WTC11 (cell line): ENCODE measurements at regions not wholly inside any gene's neighbourhood (a gene's known extent, or its start where the extent isn't known, plus 50 kb on each side); places are given as distances from the start of the nearest gene placed in this dataset.

ENCODE experiments used
- ATAC-seq: fragments of 200-7000 bp; cut with Tn5 transposase; 2 replicates; pipeline ENCODE4 v1.10.0; 2021; ENCODE audit warnings: mild to moderate bottlenecking, moderate library complexity
- CTCF ChIA-PET: fragments of 300-600 bp; sonication (Branson Sonifier 250); formaldehyde crosslinking; loops from one replicate; lab custom pipeline; 2021; ENCODE audit warnings: antibody characterized with exemption; lab: Charles Lee
- POLR2A ChIA-PET: fragments of 350-600 bp; sonication (Branson Sonifier 250); formaldehyde crosslinking; loops from one replicate; lab custom pipeline; 2021; ENCODE audit warnings: antibody characterized with exemption; lab: Charles Lee
- DNase-seq: peaks from one replicate; pipeline ENCODE4 v3.0.0; 2021; ENCODE audit warnings: low spot score
- H3K27ac Mint-ChIP-seq: 2 replicates; pipeline ENCODE4 v1.8.0; 2021; ENCODE audit warnings: mixed read lengths
- H3K27me3 Mint-ChIP-seq: 2 replicates; pipeline ENCODE4 v1.8.0; 2021; ENCODE audit warnings: low read depth, mild to moderate bottlenecking, moderate library complexity, mixed read lengths
- H3K36me3 Mint-ChIP-seq: 2 replicates; pipeline ENCODE4 v1.8.0; 2021; ENCODE audit warnings: mixed read lengths
- H3K4me1 Mint-ChIP-seq: 2 replicates; pipeline ENCODE4 v1.8.0; 2022; ENCODE audit warnings: mixed read lengths
- H3K4me3 Mint-ChIP-seq: 2 replicates; pipeline ENCODE4 v1.8.0; 2021; ENCODE audit warnings: mild to moderate bottlenecking, moderate library complexity, mixed read lengths
- H3K9me3 Mint-ChIP-seq: 2 replicates; pipeline ENCODE4 v1.8.0; 2021; ENCODE audit warnings: mixed read lengths
- AFF4 ChIP-seq: sonication (generic); formaldehyde crosslinking; IDR thresholded peaks from 2 replicates; pipeline ENCODE4 v1.8.1; 2023; ENCODE audit warnings: mild to moderate bottlenecking, missing genetic modification reagents, borderline replicate concordance
- ARID4B ChIP-seq: sonication (generic); formaldehyde crosslinking; IDR thresholded peaks from 2 replicates; pipeline ENCODE4 v1.8.0; 2023; ENCODE audit warnings: missing genetic modification reagents, mild to moderate bottlenecking, borderline replicate concordance
- E2F4 ChIP-seq: sonication (generic); formaldehyde crosslinking; IDR thresholded peaks from 2 replicates; pipeline ENCODE4 v1.8.1; 2022; ENCODE audit warnings: low read depth, mild to moderate bottlenecking, moderate library complexity, missing genetic modification reagents, borderline replicate concordance
- HMGXB4 ChIP-seq: sonication (generic); formaldehyde crosslinking; IDR thresholded peaks from 2 replicates; pipeline ENCODE4 v1.8.1; 2023; ENCODE audit warnings: mild to moderate bottlenecking, moderate library complexity, missing genetic modification reagents
- NFATC4 ChIP-seq: fragments of 250-450 bp; sonication (Bioruptor Pico); IDR thresholded peaks from 2 replicates; pipeline ENCODE4 v1.9.0; 2021; ENCODE audit warnings: mild to moderate bottlenecking
- TP53 ChIP-seq: sonication (generic); formaldehyde crosslinking; IDR thresholded peaks from 2 replicates; pipeline ENCODE4 v1.8.1; 2023; ENCODE audit warnings: mild to moderate bottlenecking, missing genetic modification reagents
- ZNF121 ChIP-seq: sonication (generic); formaldehyde crosslinking; IDR thresholded peaks from 2 replicates; pipeline ENCODE4 v1.8.0; 2023; ENCODE audit warnings: missing genetic modification reagents
- ZNF512 ChIP-seq: sonication (generic); formaldehyde crosslinking; IDR thresholded peaks from 2 replicates; pipeline ENCODE4 v1.8.1; 2022; ENCODE audit warnings: missing genetic modification reagents, borderline replicate concordance
- ZNF671 ChIP-seq: fragments of 250-450 bp; sonication (Bioruptor Pico); IDR thresholded peaks from 2 replicates; pipeline ENCODE4 v1.8.0; 2021; ENCODE audit warnings: mild to moderate bottlenecking

- no peak for TF ChIP-seq ARID4B (CRISPR knock-in tag)
- TF ChIP-seq ZNF671 (CRISPR knock-in tag): no peak
Observed at GRCh38 chr4:177974461-177974860, 532.2 kb upstream of the AGA start (continued).

GRCh38 chr4:177975315-177975987 is 533.2 kb upstream of the AGA start:
- Mint-ChIP-seq H3K9me3 (no peaks in the 10 kb centered on the region), H3K27me3 (no peaks in the 10 kb centered on the region), H3K4me3 (no peak overlapping the region), H3K27ac (no peak overlapping the region), H3K36me3 (no peaks in the 10 kb centered on the region), H3K4me1 (no peaks in the 10 kb centered on the region)
- POLR2A ChIA-PET: no interaction called here
- TF ChIP-seq TP53 (no peak), HMGXB4 (no peak), ZNF512 (CRISPR knock-in tag) (no peak), E2F4 (CRISPR knock-in tag) (no peak), AFF4 (CRISPR knock-in tag) (no peak)
- CTCF ChIA-PET: no interaction called here
- ATAC-seq: no peak
- DNase-seq: no peak

- DNase-seq (no peak), ATAC-seq (no peak)
- H3K4me1 Mint-ChIP-seq: peaks cover 19% of the 10 kb centered on the region
- TF ChIP-seq NFATC4 (no peak), ZNF512 (CRISPR knock-in tag) (no peak), ZNF121 (no peak)
- no peak overlapping the region for H3K4me3 Mint-ChIP-seq
- no peak overlapping the region for H3K27ac Mint-ChIP-seq
- H3K27me3 Mint-ChIP-seq: no peaks in the 10 kb centered on the region
- ChIA-PET CTCF (no interaction called here), POLR2A (no interaction called here)
- H3K36me3 Mint-ChIP-seq: no peaks in the 10 kb centered on the region
- H3K9me3 Mint-ChIP-seq: no peaks in the 10 kb centered on the region
Observed at GRCh38 chr4:177986236-177986635, 544.0 kb upstream of the AGA start.
